Thyroid gland (tissue), 4 donors: ENCODE measurements at regions not wholly inside any gene's neighbourhood (a gene's known extent, or its start where the extent isn't known, plus 50 kb on each side); places are given as distances from the start of the nearest gene placed in this dataset.

Experiments used
- DNase-seq, 2 donors: peaks; one replicate each; pipeline ENCODE4 v3.0.0-alpha.2; 2019
- H3K27ac ChIP-seq, 3 donors: fragments of 200-600 bp; sonication (generic); 1 replicate in 2 of 3; 2 replicates in 1 of 3; pipeline ENCODE4 v1.5.1; 2016 to 2019; ENCODE audit warnings: mild to moderate bottlenecking in 1 of 3, moderate library complexity in 1 of 3
- H3K27me3 ChIP-seq: fragments of 200-600 bp; sonication (generic); one replicate; pipeline ENCODE4 v1.5.1; 2019
- H3K36me3 ChIP-seq, 2 donors: fragments of 200-600 bp; sonication (generic); one replicate each; pipeline ENCODE4 v1.5.1; 2016 to 2019
- H3K4me1 ChIP-seq, 2 donors: fragments of 200-600 bp; sonication (generic); one replicate each; pipeline ENCODE4 v1.5.1; 2017 to 2019
- H3K4me3 ChIP-seq, 3 donors: fragments of 200-600 bp; sonication (generic); replicated peaks in 1 of 3; 1 replicate in 2 of 3; 2 replicates in 1 of 3; pipeline ENCODE4 v1.5.1; 2016; ENCODE audit warnings: mild to moderate bottlenecking in 1 of 3
- H3K9me3 ChIP-seq: fragments of 200-600 bp; sonication (generic); one replicate; pipeline ENCODE4 v1.5.1; 2017
- CTCF ChIP-seq, 6 experiments: fragments of 200-600 bp in 3 of 6; fragments of 450-650 bp in 3 of 6; sonication (generic) in 3 of 6; IDR thresholded peaks; one replicate each; pipeline ENCODE4 v1.5.1; 2016 to 2019; ENCODE audit warnings: antibody characterized with exemption in 6 of 6, mild to moderate bottlenecking in 2 of 6, inconsistent platforms in 1 of 6, moderate library complexity in 1 of 6
- POLR2A ChIP-seq, 2 donors: fragments of 450-650 bp; IDR thresholded peaks; one replicate each; pipeline ENCODE4 v1.6.1; 2017; ENCODE audit warnings: antibody characterized with exemption in 2 of 2, mild to moderate bottlenecking in 2 of 2, moderate library complexity in 1 of 2
- WGBS, 2 donors: methylation state at CpG; one replicate each; pipeline ENCODE4 v1.1.5; 2017; 5-methylcytosine and 5-hydroxymethylcytosine counted together
- intact Hi-C: fragments of 100-400 bp; cut with DNase I; formaldehyde crosslinking; loops from one replicate; pipeline ENCODE4 v1.15.1; 2023

GRCh38 chr3:193800138-193801043 lies 207.4 kb downstream of the OPA1 start:
- no peaks in the 10 kb centered on the region for H3K9me3 ChIP-seq
- TF ChIP-seq CTCF (IDR thresholded peaks at IDR 0.05), result no peak
- H3K4me3 ChIP-seq, result no peak overlapping the region
- no peaks in the 10 kb centered on the region for H3K36me3 ChIP-seq
- no peaks in the 10 kb centered on the region for H3K27me3 ChIP-seq
- WGBS, 2 donors, result 93 to 94% methylated on average over 12 of the region's 12 CpGs
- no peak for DNase-seq
- H3K4me1 ChIP-seq, result no peaks in the 10 kb centered on the region
- intact Hi-C loops, result no loop called here
- no peak overlapping the region for H3K27ac ChIP-seq

- Histone ChIP-seq H3K27me3 (no peaks in the 10 kb centered on the region), H3K9me3 (no peaks in the 10 kb centered on the region), H3K4me1 (no peaks in the 10 kb centered on the region), H3K27ac (no peak overlapping the region), H3K36me3 (no peaks in the 10 kb centered on the region), H3K4me3 (no peak overlapping the region)
- no peak for DNase-seq
- intact Hi-C loops, result no loop called here
- TF ChIP-seq POLR2A (IDR thresholded peaks at IDR 0.05), result no peak
- no peak for TF ChIP-seq CTCF (IDR thresholded peaks at IDR 0.05)
These were observed 208.1 kb downstream of the OPA1 start for GRCh38 chr3:193801097-193801496.

- TF ChIP-seq CTCF (IDR thresholded peaks at IDR 0.05) (no peak), POLR2A (IDR thresholded peaks at IDR 0.05) (no peak)
- Histone ChIP-seq H3K9me3 (no peaks in the 10 kb centered on the region), H3K4me3 (no peak overlapping the region), H3K27ac (no peak overlapping the region), H3K27me3 (no peaks in the 10 kb centered on the region), H3K36me3 (no peaks in the 10 kb centered on the region), H3K4me1 (no peaks in the 10 kb centered on the region)
- whole genome bisulfite sequencing, 2 donors, result 83 to 94% methylated on average over 4 of the region's 4 CpGs
- intact Hi-C loops, result no loop called here
- no peak for DNase-seq
These were observed 210.3 kb downstream of the OPA1 start for GRCh38 chr3:193803288-193803687.

- H3K27me3 ChIP-seq, result no peaks in the 10 kb centered on the region
- H3K4me3 ChIP-seq, result no peak overlapping the region
- no peaks in the 10 kb centered on the region for H3K9me3 ChIP-seq
- TF ChIP-seq CTCF (IDR thresholded peaks at IDR 0.05) (no peak), POLR2A (IDR thresholded peaks at IDR 0.05) (no peak)
- peak; percentile 80 to 84 for DNase-seq
- H3K36me3 ChIP-seq, result no peaks in the 10 kb centered on the region
- 52 to 56% methylated on average over 8 of the region's 8 CpGs for WGBS, 2 donors
- no peaks in the 10 kb centered on the region for H3K4me1 ChIP-seq
- no peak overlapping the region for H3K27ac ChIP-seq
- intact Hi-C loops, result no loop called here
These were observed 212.4 kb downstream of the OPA1 start for GRCh38 chr3:193805448-193805847.

GRCh38 chr3:193808317-193808716 lies 215.3 kb downstream of the OPA1 start:
- H3K36me3 ChIP-seq, result no peaks in the 10 kb centered on the region
- no peaks in the 10 kb centered on the region for H3K27me3 ChIP-seq
- no peak for TF ChIP-seq POLR2A (IDR thresholded peaks at IDR 0.05)
- no peak for TF ChIP-seq CTCF (IDR thresholded peaks at IDR 0.05)
- 94 to 98% methylated on average over 8 of the region's 8 CpGs for WGBS, 2 donors
- H3K4me3 ChIP-seq, result no peak overlapping the region
- intact Hi-C loops, result no loop called here
- DNase-seq, result no peak
- no peak overlapping the region for H3K27ac ChIP-seq
- H3K9me3 ChIP-seq, result no peaks in the 10 kb centered on the region
- H3K4me1 ChIP-seq, result no peaks in the 10 kb centered on the region
